Body of pancreas (tissue), 4 donors: ENCODE measurements at regions not wholly inside any gene's neighbourhood (a gene's known extent, or its start where the extent isn't known, plus 50 kb on each side); places are given as distances from the start of the nearest gene placed in this dataset.

Source experiments
- POLR2A ChIP-seq, 3 donors: fragments of 450-650 bp; IDR thresholded peaks; one replicate each; pipeline ENCODE4 v1.6.1; 2016; ENCODE audit warnings: antibody characterized with exemption in 3 of 3, mild to moderate bottlenecking in 2 of 3
- TF ChIP-seq, protein P1 (sequence below), 7 experiments: fragments of 450-650 bp in 4 of 7; fragments of 200-600 bp in 3 of 7; sonication (generic) in 3 of 7; IDR thresholded peaks; one replicate each; pipeline ENCODE4 v1.5.1; 2016 to 2019; ENCODE audit warnings: antibody characterized with exemption in 7 of 7

DNA sequence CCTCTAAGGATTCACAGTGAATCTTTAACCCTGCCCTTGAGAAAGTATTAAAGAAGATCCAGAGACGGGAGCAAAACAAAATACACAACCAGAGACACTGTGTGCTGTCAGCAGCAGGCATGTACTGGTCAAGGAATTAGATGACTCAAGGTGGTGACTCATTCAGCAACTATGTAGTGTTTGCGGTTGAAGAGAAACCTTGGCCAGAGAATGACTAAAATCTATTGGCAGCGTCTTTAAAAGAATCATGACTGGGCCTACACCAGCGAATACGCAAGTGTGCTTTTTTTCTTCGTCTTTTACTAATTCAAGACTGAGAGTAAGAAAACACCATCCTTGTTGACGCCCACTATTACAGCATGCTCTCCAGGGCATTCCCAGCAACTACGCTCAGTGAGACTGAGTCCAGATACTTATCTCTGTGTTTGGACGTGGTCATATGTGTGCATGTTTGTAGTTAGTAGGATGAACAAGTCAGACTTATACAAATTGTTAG is 72.4 kb upstream of the BACH2 start:
- TF ChIP-seq, protein P1, sequence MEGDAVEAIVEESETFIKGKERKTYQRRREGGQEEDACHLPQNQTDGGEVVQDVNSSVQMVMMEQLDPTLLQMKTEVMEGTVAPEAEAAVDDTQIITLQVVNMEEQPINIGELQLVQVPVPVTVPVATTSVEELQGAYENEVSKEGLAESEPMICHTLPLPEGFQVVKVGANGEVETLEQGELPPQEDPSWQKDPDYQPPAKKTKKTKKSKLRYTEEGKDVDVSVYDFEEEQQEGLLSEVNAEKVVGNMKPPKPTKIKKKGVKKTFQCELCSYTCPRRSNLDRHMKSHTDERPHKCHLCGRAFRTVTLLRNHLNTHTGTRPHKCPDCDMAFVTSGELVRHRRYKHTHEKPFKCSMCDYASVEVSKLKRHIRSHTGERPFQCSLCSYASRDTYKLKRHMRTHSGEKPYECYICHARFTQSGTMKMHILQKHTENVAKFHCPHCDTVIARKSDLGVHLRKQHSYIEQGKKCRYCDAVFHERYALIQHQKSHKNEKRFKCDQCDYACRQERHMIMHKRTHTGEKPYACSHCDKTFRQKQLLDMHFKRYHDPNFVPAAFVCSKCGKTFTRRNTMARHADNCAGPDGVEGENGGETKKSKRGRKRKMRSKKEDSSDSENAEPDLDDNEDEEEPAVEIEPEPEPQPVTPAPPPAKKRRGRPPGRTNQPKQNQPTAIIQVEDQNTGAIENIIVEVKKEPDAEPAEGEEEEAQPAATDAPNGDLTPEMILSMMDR (IDR thresholded peaks at IDR 0.05) = no peak
- no peak for TF ChIP-seq POLR2A (IDR thresholded peaks at IDR 0.05)
